ENCODE measurements at regions not wholly inside any gene's neighbourhood (a gene's known extent, or its start where the extent isn't known, plus 50 kb on each side); places are given as distances from the start of the nearest gene placed in this dataset.

DNA sequence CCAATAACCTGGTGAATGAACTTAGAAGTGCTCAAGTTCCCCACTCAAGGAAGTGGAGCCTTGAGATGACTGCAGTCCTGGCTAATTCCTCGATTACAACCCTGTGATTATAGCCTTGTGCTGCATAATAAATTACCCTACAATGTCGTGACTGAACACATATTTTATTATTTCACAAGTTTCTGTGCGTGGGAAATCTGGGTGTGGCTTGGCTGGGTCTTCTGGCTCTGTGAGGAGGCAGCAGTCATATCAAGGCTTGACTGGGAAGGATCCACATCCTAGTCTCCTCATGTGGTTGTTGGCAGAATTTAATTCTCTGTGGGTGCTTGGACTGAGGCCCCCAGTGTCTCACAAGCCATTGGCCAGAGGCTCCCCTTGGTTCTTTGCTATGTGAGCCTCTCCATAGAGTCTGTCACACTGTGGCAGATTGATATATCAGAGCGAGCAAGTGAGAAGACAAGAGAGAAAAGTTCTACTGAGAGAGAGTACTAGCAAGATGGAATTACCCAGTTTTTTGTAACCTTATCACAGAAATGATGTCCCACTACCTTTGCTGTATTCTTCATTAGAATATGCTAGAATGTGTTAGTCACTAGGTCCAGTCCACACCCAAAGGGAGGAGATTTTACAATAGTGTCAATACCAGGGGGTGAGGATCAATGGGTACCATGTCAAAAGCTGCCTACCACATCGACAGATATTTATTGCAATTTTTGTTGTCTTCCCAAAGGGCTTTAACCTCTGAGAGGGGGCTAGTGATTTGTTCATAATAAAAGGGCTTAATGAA, 102.8 kb upstream of the TBC1D5 start:
- Histone ChIP-seq H3K9me3 (ENCODE audit: control insufficient read depth in 2 of 3, insufficient read depth in 1 of 3, low read length in 3 of 3) (no peaks in the 10 kb centered on the region), H3K27ac (ENCODE audit: low read depth in 2 of 2, low read length in 2 of 2) (no peak overlapping the region), H3K9ac (ENCODE audit: low read length in 3 of 3) (no peak overlapping the region), H3K4me1 (ENCODE audit: control insufficient read depth in 2 of 3, insufficient read depth in 2 of 3, low read depth in 1 of 3, low read length in 3 of 3) (no peaks in the 10 kb centered on the region), H3K27me3 (ENCODE audit: control insufficient read depth, insufficient read depth, low read length) (no peaks in the 10 kb centered on the region), H3K4me3 (ENCODE audit: low read length in 3 of 3) (no peak overlapping the region), H3K36me3 (ENCODE audit: control insufficient read depth in 2 of 3, insufficient read depth in 3 of 3, low read length in 3 of 3) (no peaks in the 10 kb centered on the region)
- no peak for FAIRE-seq
- TF ChIP-seq, protein P1, sequence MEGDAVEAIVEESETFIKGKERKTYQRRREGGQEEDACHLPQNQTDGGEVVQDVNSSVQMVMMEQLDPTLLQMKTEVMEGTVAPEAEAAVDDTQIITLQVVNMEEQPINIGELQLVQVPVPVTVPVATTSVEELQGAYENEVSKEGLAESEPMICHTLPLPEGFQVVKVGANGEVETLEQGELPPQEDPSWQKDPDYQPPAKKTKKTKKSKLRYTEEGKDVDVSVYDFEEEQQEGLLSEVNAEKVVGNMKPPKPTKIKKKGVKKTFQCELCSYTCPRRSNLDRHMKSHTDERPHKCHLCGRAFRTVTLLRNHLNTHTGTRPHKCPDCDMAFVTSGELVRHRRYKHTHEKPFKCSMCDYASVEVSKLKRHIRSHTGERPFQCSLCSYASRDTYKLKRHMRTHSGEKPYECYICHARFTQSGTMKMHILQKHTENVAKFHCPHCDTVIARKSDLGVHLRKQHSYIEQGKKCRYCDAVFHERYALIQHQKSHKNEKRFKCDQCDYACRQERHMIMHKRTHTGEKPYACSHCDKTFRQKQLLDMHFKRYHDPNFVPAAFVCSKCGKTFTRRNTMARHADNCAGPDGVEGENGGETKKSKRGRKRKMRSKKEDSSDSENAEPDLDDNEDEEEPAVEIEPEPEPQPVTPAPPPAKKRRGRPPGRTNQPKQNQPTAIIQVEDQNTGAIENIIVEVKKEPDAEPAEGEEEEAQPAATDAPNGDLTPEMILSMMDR (IDR thresholded peaks at IDR 0.05; ENCODE audit: borderline replicate concordance, extremely low read depth, insufficient read depth): no peak
- no peak for DNase-seq
- intact Hi-C loops (cut with DNase I): loop anchor here (10.0 kb wide), 1 partner anchor 410 kb away; no protein-coding TSS in a partner anchor

DNA sequence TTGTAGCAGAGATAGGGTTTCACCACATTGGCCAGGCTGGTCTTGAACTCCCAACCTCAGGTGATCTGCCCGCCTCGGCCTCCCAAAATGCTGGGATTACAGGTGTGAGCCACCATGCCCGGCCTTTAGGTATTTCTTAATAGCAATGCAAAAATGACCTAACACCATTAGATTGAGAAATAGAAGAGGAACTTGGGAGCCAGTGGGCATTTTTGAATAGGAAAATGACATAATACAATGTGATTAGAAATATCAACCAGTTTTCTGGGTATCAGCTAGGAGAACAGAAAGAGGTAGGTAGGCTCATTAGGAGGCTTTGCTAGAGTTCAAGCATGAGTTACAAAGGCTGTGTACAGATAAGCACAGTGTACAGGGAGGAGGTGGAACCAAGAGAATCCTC, 101.8 kb upstream of the TBC1D5 start:
- no peaks in the 10 kb centered on the region for H3K36me3 ChIP-seq (ENCODE audit: control insufficient read depth in 2 of 3, insufficient read depth in 3 of 3, low read length in 3 of 3)
- no peak for DNase-seq
- TF ChIP-seq, protein P1 (IDR thresholded peaks at IDR 0.05; ENCODE audit: borderline replicate concordance, extremely low read depth, insufficient read depth): no peak
- H3K9ac ChIP-seq (ENCODE audit: low read length in 3 of 3): no peak overlapping the region
- no peaks in the 10 kb centered on the region for H3K27me3 ChIP-seq (ENCODE audit: control insufficient read depth, insufficient read depth, low read length)
- H3K9me3 ChIP-seq (ENCODE audit: control insufficient read depth in 2 of 3, insufficient read depth in 1 of 3, low read length in 3 of 3): no peaks in the 10 kb centered on the region
- no peak overlapping the region for H3K4me3 ChIP-seq (ENCODE audit: low read length in 3 of 3)
- H3K4me1 ChIP-seq (ENCODE audit: control insufficient read depth in 2 of 3, insufficient read depth in 2 of 3, low read depth in 1 of 3, low read length in 3 of 3): no peaks in the 10 kb centered on the region
- H3K27ac ChIP-seq (ENCODE audit: low read depth in 2 of 2, low read length in 2 of 2): no peak overlapping the region
- intact Hi-C loops (cut with DNase I): loop anchor here (10.0 kb wide), 1 partner anchor 409 kb away; no protein-coding TSS in a partner anchor
- no peak for FAIRE-seq

DNA sequence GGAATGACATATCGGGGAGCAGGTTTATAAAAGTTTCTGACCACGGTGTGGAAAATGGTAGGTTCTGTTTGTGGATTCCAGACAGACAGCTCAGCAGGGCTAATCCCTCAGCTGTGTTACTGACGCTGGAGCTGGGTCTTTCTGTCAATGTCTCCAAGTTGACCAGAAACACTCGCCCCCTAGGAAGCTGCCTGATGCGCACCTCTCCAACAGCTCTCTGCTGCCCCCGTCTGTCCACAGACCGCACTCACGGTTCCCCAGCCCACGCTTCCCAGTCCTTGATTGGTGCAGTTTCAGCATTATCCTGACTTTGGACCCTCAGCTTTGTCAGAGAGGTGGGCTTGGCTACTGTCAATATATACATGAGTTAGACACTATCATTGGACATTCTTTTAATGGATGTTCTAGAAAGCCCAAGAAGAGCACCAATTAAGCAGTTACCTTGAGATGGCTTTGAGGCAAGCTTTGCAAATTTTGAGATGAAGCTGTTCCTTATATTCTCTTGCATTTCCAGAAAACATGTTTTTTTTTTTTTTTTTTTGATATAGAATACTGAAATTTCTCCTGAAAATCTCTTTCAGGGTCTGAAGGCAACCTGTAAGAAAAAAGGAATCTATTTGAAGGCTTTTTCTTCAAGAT, 98.9 kb upstream of the TBC1D5 start:
- H3K27ac ChIP-seq (ENCODE audit: low read depth in 2 of 2, low read length in 2 of 2): no peak overlapping the region
- FAIRE-seq (no peak), DNase-seq (peak; percentile 80 to 84 (median 83))
- H3K4me3 ChIP-seq (ENCODE audit: low read length in 3 of 3): no peak overlapping the region
- H3K9me3 ChIP-seq (ENCODE audit: control insufficient read depth in 2 of 3, insufficient read depth in 1 of 3, low read length in 3 of 3): no peaks in the 10 kb centered on the region
- intact Hi-C loops (cut with DNase I): loop anchor here (10.0 kb wide), 1 partner anchor 407 kb away; no protein-coding TSS in a partner anchor
- no peak overlapping the region for H3K9ac ChIP-seq (ENCODE audit: low read length in 3 of 3)
- H3K36me3 ChIP-seq (ENCODE audit: control insufficient read depth in 2 of 3, insufficient read depth in 3 of 3, low read length in 3 of 3): no peaks in the 10 kb centered on the region
- no peaks in the 10 kb centered on the region for H3K4me1 ChIP-seq (ENCODE audit: control insufficient read depth in 2 of 3, insufficient read depth in 2 of 3, low read depth in 1 of 3, low read length in 3 of 3)
- TF ChIP-seq, protein P1 (IDR thresholded peaks at IDR 0.05; ENCODE audit: borderline replicate concordance, extremely low read depth, insufficient read depth): peak; percentile 95
- no peaks in the 10 kb centered on the region for H3K27me3 ChIP-seq (ENCODE audit: control insufficient read depth, insufficient read depth, low read length)

Data from kidney (tissue), 13 donors.